Neural cell (in vitro differentiated cells): ENCODE measurements at regions not wholly inside any gene's neighbourhood (a gene's known extent, or its start where the extent isn't known, plus 50 kb on each side); places are given as distances from the start of the nearest gene placed in this dataset.

Experiments used
- H2AFZ ChIP-seq: fragments of 200-600, 300-800 bp; sonication (generic), shearing (Covaris generic); 2 replicates; pipeline ENCODE4 v1.6.0; 2014; ENCODE audit warnings: low read depth, mild to moderate bottlenecking, antibody characterized with exemption, low read length, moderate library complexity
- H3F3A ChIP-seq: fragments of 200-600 bp; shearing (Covaris generic); 2 replicates; pipeline ENCODE4 v1.6.1; 2016; ENCODE audit warnings: mild to moderate bottlenecking, moderate library complexity, mixed read lengths, antibody characterized with exemption, low read length; ENCODE audit not compliant: insufficient read depth, poor library complexity, severe bottlenecking
- H3K27ac ChIP-seq: fragments of 200-600, 300-800 bp; sonication (generic), shearing (Covaris generic); 2 replicates; pipeline ENCODE4 v1.5.1; 2014; ENCODE audit warnings: mild to moderate bottlenecking, low read length, moderate library complexity
- H3K27me3 ChIP-seq: fragments of 300-800, 200-600 bp; sonication (generic), shearing (Covaris generic); 2 replicates; pipeline ENCODE4 v1.6.0; 2014; ENCODE audit warnings: mild to moderate bottlenecking, low read depth, low read length, moderate library complexity; ENCODE audit not compliant: insufficient read depth
- H3K36me3 ChIP-seq: fragments of 300-800, 200-600 bp; sonication (generic), shearing (Covaris generic); 2 replicates; pipeline ENCODE4 v1.5.1; 2014; ENCODE audit warnings: mild to moderate bottlenecking, antibody characterized with exemption, low read length, moderate library complexity; ENCODE audit not compliant: insufficient read depth
- H3K4me2 ChIP-seq: fragments of 300-800, 200-600 bp; sonication (generic), shearing (Covaris generic); 2 replicates; pipeline ENCODE4 v1.6.0; 2014; ENCODE audit warnings: mild to moderate bottlenecking, low read length
- H3K4me3 ChIP-seq: fragments of 300-800, 200-600 bp; sonication (generic), shearing (Covaris generic); 2 replicates; pipeline ENCODE4 v1.5.1; 2014; ENCODE audit warnings: mild to moderate bottlenecking, low read length, moderate library complexity
- H3K79me2 ChIP-seq: fragments of 200-600 bp; shearing (Covaris generic); replicated peaks from 2 replicates; pipeline ENCODE4 v1.6.0; 2014; ENCODE audit warnings: mild to moderate bottlenecking, low read length, moderate library complexity; ENCODE audit not compliant: insufficient read depth
- H3K9ac ChIP-seq: fragments of 300-800, 200-600 bp; sonication (generic), shearing (Covaris generic); 2 replicates; pipeline ENCODE4 v1.6.1; 2016; ENCODE audit warnings: mild to moderate bottlenecking, low read length, mixed read lengths
- H3K9me2 ChIP-seq: fragments of 200-600 bp; shearing (Covaris generic); 2 replicates; pipeline ENCODE4 v1.6.1; 2016; ENCODE audit warnings: mild to moderate bottlenecking, low read length, mixed read lengths; ENCODE audit not compliant: insufficient read depth
- H3K9me3 ChIP-seq: fragments of 200-600, 300-800 bp; sonication (generic), shearing (Covaris generic); 2 replicates; pipeline ENCODE4 v1.6.1; 2016; ENCODE audit warnings: mild to moderate bottlenecking, mixed run types, low read length, moderate library complexity, mixed read lengths
- H4K20me1 ChIP-seq: fragments of 200-600 bp; shearing (Covaris generic); 2 replicates; pipeline ENCODE4 v1.6.1; 2016; ENCODE audit warnings: mild to moderate bottlenecking, mixed run types; ENCODE audit not compliant: insufficient read depth
- EP300 ChIP-seq: fragments of 450-650 bp; conservative IDR thresholded peaks from 2 replicates; pipeline ENCODE4 v1.6.1; 2014; ENCODE audit warnings: antibody characterized with exemption, mild to moderate bottlenecking, moderate library complexity; ENCODE audit not compliant: poor library complexity, severe bottlenecking
- EZH2 ChIP-seq: fragments of 200-600, 300-800 bp; shearing (Covaris generic), sonication (generic); IDR thresholded peaks from 2 replicates; pipeline ENCODE4 v1.6.1; 2014; ENCODE audit warnings: antibody characterized with exemption, low read length, borderline replicate concordance, mild to moderate bottlenecking; ENCODE audit not compliant: insufficient read depth, poor library complexity, severe bottlenecking
- MXI1 ChIP-seq: fragments of 450-650 bp; conservative IDR thresholded peaks from 2 replicates; pipeline ENCODE4 v1.6.1; 2014; ENCODE audit warnings: antibody characterized with exemption, mild to moderate bottlenecking; ENCODE audit not compliant: poor library complexity, severe bottlenecking
- POLR2AphosphoS5 ChIP-seq: IDR thresholded peaks from 2 replicates; pipeline ENCODE4 v1.6.1; 2012
- RAD21 ChIP-seq: fragments of 450-650 bp; conservative IDR thresholded peaks from 2 replicates; pipeline ENCODE4 v1.6.1; 2014; ENCODE audit warnings: antibody characterized with exemption, mild to moderate bottlenecking, moderate library complexity
- SMC3 ChIP-seq: fragments of 450-650 bp; conservative IDR thresholded peaks from 2 replicates; pipeline ENCODE4 v1.6.1; 2014; ENCODE audit warnings: antibody characterized with exemption, mild to moderate bottlenecking, moderate library complexity; ENCODE audit not compliant: poor library complexity
- TAF1 ChIP-seq: IDR thresholded peaks from 2 replicates; pipeline ENCODE4 v1.6.1; 2012; ENCODE audit warnings: low read depth
- TF ChIP-seq, protein P1 (sequence below): IDR thresholded peaks from 2 replicates; pipeline ENCODE4 v1.6.1; 2012; ENCODE audit warnings: borderline replicate concordance
- TF ChIP-seq, protein P2 (sequence below): fragments of 450-650 bp; IDR thresholded peaks from 2 replicates; pipeline ENCODE4 v1.5.1; 2014; ENCODE audit warnings: antibody characterized with exemption, mild to moderate bottlenecking, moderate library complexity; ENCODE audit not compliant: poor library complexity, severe bottlenecking

DNA sequence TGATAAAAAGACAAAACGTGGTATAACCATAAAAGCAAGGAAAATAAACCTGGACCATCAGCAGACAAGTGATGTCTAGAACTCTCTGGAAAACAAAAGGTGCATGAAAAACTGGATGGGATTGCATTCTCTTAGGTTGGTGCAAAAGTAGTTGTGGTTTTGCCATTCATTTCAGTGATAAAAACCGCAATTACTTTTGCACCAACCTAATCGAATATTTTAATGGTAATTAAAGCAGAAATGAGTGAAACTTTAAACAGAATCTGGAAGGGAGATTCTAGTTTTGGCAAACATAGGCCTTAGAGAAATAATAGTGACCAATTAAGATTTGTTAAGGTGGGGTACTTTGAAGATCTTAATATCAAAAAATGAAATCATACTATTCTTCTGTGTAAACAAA, 800.8 kb upstream of the GYPC start:
- Histone ChIP-seq H3K27me3 (no peaks in the 10 kb centered on the region), H3K79me2 (no peaks in the 10 kb centered on the region), H3K9me3 (no peaks in the 10 kb centered on the region), H3K9ac (no peak overlapping the region), H3K27ac (no peak overlapping the region), H3K4me2 (no peak overlapping the region), H4K20me1 (no peaks in the 10 kb centered on the region), H3K4me3 (no peak overlapping the region), H3K9me2 (no peaks in the 10 kb centered on the region), H3K36me3 (no peaks in the 10 kb centered on the region), H2AFZ (no peak overlapping the region), H3F3A (no peaks in the 10 kb centered on the region)
- TF ChIP-seq SMC3, result no peak
- TF ChIP-seq POLR2AphosphoS5, result no peak
- no peak for TF ChIP-seq TAF1

DNA sequence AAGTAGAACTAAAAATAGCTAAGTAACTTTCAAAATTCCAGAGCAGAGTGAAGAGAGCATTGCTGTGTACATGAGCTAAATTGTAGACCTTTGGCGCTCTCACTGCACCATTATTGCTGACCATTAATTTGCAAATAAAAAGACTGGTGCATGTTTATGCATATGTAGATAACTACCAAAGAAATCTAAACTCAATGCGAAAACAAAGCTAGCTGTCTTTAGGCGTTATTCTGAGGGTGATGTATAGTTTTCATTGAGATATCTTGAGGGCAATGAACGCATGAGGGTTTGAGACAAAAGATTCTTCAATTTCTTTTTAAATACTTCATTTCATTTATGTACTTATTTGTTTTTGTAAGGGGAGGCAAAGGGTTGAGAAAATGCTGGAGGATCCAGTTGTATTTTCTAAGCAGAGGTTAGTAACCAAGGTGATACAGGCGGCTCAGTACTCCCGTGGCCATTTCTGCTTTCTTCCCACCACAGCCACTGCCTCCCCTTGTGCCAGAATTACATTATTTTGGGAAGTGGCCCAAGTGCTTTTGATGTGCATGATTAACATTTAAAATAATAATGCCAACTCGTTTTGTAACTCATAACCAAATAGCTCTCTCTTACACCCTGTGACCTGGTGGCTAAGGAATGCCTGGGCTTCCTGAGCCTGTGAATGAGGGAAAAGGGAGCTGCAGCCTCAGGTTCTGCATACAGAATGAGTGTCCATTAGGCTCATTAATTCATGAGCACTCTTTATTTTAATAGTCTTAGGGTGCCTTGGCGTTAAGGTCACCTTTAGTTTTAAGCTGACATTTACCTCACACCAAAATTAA, 797.8 kb upstream of the GYPC start:
- H3K9me2 ChIP-seq, result no peaks in the 10 kb centered on the region
- no peaks in the 10 kb centered on the region for H3F3A ChIP-seq
- no peaks in the 10 kb centered on the region for H3K9me3 ChIP-seq
- no peak overlapping the region for H3K27ac ChIP-seq
- TF ChIP-seq, protein P1, sequence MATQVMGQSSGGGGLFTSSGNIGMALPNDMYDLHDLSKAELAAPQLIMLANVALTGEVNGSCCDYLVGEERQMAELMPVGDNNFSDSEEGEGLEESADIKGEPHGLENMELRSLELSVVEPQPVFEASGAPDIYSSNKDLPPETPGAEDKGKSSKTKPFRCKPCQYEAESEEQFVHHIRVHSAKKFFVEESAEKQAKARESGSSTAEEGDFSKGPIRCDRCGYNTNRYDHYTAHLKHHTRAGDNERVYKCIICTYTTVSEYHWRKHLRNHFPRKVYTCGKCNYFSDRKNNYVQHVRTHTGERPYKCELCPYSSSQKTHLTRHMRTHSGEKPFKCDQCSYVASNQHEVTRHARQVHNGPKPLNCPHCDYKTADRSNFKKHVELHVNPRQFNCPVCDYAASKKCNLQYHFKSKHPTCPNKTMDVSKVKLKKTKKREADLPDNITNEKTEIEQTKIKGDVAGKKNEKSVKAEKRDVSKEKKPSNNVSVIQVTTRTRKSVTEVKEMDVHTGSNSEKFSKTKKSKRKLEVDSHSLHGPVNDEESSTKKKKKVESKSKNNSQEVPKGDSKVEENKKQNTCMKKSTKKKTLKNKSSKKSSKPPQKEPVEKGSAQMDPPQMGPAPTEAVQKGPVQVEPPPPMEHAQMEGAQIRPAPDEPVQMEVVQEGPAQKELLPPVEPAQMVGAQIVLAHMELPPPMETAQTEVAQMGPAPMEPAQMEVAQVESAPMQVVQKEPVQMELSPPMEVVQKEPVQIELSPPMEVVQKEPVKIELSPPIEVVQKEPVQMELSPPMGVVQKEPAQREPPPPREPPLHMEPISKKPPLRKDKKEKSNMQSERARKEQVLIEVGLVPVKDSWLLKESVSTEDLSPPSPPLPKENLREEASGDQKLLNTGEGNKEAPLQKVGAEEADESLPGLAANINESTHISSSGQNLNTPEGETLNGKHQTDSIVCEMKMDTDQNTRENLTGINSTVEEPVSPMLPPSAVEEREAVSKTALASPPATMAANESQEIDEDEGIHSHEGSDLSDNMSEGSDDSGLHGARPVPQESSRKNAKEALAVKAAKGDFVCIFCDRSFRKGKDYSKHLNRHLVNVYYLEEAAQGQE, result no peak
- TF ChIP-seq, protein P2, sequence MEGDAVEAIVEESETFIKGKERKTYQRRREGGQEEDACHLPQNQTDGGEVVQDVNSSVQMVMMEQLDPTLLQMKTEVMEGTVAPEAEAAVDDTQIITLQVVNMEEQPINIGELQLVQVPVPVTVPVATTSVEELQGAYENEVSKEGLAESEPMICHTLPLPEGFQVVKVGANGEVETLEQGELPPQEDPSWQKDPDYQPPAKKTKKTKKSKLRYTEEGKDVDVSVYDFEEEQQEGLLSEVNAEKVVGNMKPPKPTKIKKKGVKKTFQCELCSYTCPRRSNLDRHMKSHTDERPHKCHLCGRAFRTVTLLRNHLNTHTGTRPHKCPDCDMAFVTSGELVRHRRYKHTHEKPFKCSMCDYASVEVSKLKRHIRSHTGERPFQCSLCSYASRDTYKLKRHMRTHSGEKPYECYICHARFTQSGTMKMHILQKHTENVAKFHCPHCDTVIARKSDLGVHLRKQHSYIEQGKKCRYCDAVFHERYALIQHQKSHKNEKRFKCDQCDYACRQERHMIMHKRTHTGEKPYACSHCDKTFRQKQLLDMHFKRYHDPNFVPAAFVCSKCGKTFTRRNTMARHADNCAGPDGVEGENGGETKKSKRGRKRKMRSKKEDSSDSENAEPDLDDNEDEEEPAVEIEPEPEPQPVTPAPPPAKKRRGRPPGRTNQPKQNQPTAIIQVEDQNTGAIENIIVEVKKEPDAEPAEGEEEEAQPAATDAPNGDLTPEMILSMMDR, result no peak
- H3K36me3 ChIP-seq, result no peaks in the 10 kb centered on the region
- no peaks in the 10 kb centered on the region for H3K79me2 ChIP-seq
- H3K4me3 ChIP-seq, result no peak overlapping the region
- H3K9ac ChIP-seq, result no peak overlapping the region
- no peaks in the 10 kb centered on the region for H3K27me3 ChIP-seq
- H2AFZ ChIP-seq, result no peak overlapping the region
- no peaks in the 10 kb centered on the region for H4K20me1 ChIP-seq
- H3K4me2 ChIP-seq, result no peak overlapping the region

DNA sequence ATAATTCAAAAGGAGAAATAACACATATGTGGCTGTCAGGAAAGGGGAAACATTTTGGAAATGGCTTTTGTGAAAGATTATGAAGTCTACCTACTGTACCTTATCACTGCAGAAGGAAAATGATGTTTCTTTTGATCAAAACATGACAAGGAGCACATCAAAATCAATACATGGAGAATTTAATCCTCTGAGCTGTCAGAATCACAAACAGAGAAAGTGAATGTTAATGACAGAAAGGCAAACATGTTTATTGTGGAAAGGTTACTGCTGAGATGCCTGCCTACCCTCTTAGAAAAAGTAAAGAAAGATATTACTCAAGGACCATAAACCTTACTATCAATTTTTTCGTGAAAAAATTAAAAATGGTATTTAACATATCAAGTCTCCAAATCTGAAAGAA, 794.5 kb upstream of the GYPC start:
- H3K9me2 ChIP-seq, result no peaks in the 10 kb centered on the region
- H3K27ac ChIP-seq, result no peak overlapping the region
- peak overlapping the region; percentile 17 for H3K4me2 ChIP-seq
- no peaks in the 10 kb centered on the region for H3K27me3 ChIP-seq
- H3K4me3 ChIP-seq, result no peak overlapping the region
- TF ChIP-seq, protein P1, result peak; percentile 36
- TF ChIP-seq RAD21 (no peak), SMC3 (no peak), TAF1 (no peak), EZH2 (no peak), EP300 (peak; percentile 96), POLR2AphosphoS5 (peak; percentile 94), MXI1 (no peak)
- TF ChIP-seq, protein P2, result no peak
- H4K20me1 ChIP-seq, result no peaks in the 10 kb centered on the region
- H2AFZ ChIP-seq, result no peak overlapping the region
- H3F3A ChIP-seq, result no peaks in the 10 kb centered on the region
- H3K9me3 ChIP-seq, result no peaks in the 10 kb centered on the region
- H3K79me2 ChIP-seq, result no peaks in the 10 kb centered on the region
- H3K9ac ChIP-seq, result no peak overlapping the region
- H3K36me3 ChIP-seq, result no peaks in the 10 kb centered on the region
